GM23248 (cell line): ENCODE measurements at regions not wholly inside any gene's neighbourhood (a gene's known extent, or its start where the extent isn't known, plus 50 kb on each side); places are given as distances from the start of the nearest gene placed in this dataset.

ENCODE experiments used
- EZH2 ChIP-seq: fragments of 200-600 bp; sonication (generic); IDR thresholded peaks from 2 replicates; pipeline ENCODE4 v1.6.1; 2018; ENCODE audit warnings: antibody characterized with exemption, mild to moderate bottlenecking; ENCODE audit not compliant: insufficient read depth, poor library complexity, severe bottlenecking
- EZH2phosphoT487 ChIP-seq: fragments of 200-600 bp; sonication (generic); IDR thresholded peaks from 2 replicates; pipeline ENCODE4 v1.6.1; 2018; ENCODE audit warnings: antibody characterized with exemption, moderate library complexity, mild to moderate bottlenecking, low read depth; ENCODE audit not compliant: insufficient read depth

- TF ChIP-seq EZH2 (no peak), EZH2phosphoT487 (no peak)
Observed at GRCh38 chr10:121073728-121074127, 222.6 kb downstream of the WDR11 start.
